Vagina (tissue), 2 donors: ENCODE measurements at regions not wholly inside any gene's neighbourhood (a gene's known extent, or its start where the extent isn't known, plus 50 kb on each side); places are given as distances from the start of the nearest gene placed in this dataset.
"Not testable (repeated sequence)": the region's sequence is repeated elsewhere in the genome, so short reads cannot be mapped to it uniquely, and the experiment has no call there.

Experiments
- DNase-seq, 2 donors: peaks; one replicate each; pipeline ENCODE4 v3.0.0-alpha.2; 2017; ENCODE audit errors: extremely low spot score in 2 of 2
- H3K27ac ChIP-seq: fragments of 200-600 bp; sonication (generic); one replicate; pipeline ENCODE4 v1.5.1; 2019
- H3K27me3 ChIP-seq: fragments of 200-600 bp; sonication (generic); one replicate; pipeline ENCODE4 v1.5.1; 2019
- H3K36me3 ChIP-seq, 2 donors: fragments of 200-600 bp; sonication (generic); one replicate each; pipeline ENCODE4 v1.5.1; 2017 to 2019
- H3K4me1 ChIP-seq: fragments of 200-600 bp; sonication (generic); one replicate; pipeline ENCODE4 v1.5.1; 2019
- H3K4me3 ChIP-seq, 2 donors: fragments of 200-600 bp; sonication (generic); 1 replicate in 1 of 2; 2 replicates in 1 of 2; pipeline ENCODE4 v1.5.1; 2016 to 2019
- H3K9me3 ChIP-seq: fragments of 200-600 bp; sonication (generic); one replicate; pipeline ENCODE4 v1.5.1; 2019
- CTCF ChIP-seq, 3 experiments: fragments of 450-650 bp in 2 of 3; fragments of 200-600 bp in 1 of 3; sonication (generic) in 1 of 3; IDR thresholded peaks; one replicate each; pipeline ENCODE4 v1.5.1; 2017 to 2019; ENCODE audit warnings: antibody characterized with exemption in 3 of 3, mild to moderate bottlenecking in 2 of 3, moderate library complexity in 2 of 3
- POLR2A ChIP-seq, 2 donors: fragments of 450-650 bp; IDR thresholded peaks; one replicate each; pipeline ENCODE4 v1.6.1; 2017; ENCODE audit warnings: antibody characterized with exemption in 2 of 2, mild to moderate bottlenecking in 2 of 2, moderate library complexity in 2 of 2
- POLR2AphosphoS5 ChIP-seq, 2 donors: sonication (generic); formaldehyde crosslinking; IDR thresholded peaks; one replicate each; pipeline ENCODE4 v1.9.0; 2017; ENCODE audit warnings: antibody characterized with exemption in 2 of 2, mild to moderate bottlenecking in 2 of 2, low read depth in 1 of 2; ENCODE audit not compliant: insufficient read depth in 1 of 2
- intact Hi-C: fragments of 100-400 bp; cut with DNase I; formaldehyde crosslinking; loops from one replicate; pipeline ENCODE4 v1.15.1; 2023

DNA sequence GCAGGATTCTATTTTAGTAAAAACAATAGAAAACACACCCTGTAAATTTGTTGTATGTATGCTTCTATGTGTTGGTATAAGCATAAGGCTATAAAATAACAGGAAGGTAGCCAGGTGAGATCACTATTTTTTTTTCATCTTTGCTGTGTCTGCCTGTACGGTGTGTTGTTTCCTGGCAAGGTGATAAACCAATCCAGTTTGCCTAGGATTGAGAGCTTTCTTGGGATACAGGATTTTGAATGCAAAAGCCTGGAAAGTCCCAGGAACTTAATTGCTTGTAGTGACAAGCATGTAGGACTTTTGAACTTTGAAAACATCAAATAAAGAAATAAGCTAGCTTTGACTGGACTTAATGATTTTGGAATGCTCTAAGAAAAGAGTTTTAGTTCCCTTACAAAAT is 83.3 kb upstream of the RORB start:
- no peak overlapping the region for H3K4me3 ChIP-seq
- no peaks in the 10 kb centered on the region for H3K4me1 ChIP-seq
- no peak overlapping the region for H3K27ac ChIP-seq
- no peaks in the 10 kb centered on the region for H3K9me3 ChIP-seq
- TF ChIP-seq POLR2A (IDR thresholded peaks at IDR 0.05), result no peak
- TF ChIP-seq POLR2AphosphoS5 (IDR thresholded peaks at IDR 0.05; ENCODE audit: insufficient read depth in 1 of 2, low read depth in 1 of 2), result no peak
- TF ChIP-seq CTCF (IDR thresholded peaks at IDR 0.05), result no peak
- no peak for DNase-seq
- intact Hi-C loops, result no loop called here
- no peaks in the 10 kb centered on the region for H3K27me3 ChIP-seq
- H3K36me3 ChIP-seq, result no peaks in the 10 kb centered on the region

- no peaks in the 10 kb centered on the region for H3K27me3 ChIP-seq
- H3K9me3 ChIP-seq, result no peaks in the 10 kb centered on the region
- H3K36me3 ChIP-seq, result no peaks in the 10 kb centered on the region
- DNase-seq, result no peak
- no peaks in the 10 kb centered on the region for H3K4me1 ChIP-seq
- no peak overlapping the region for H3K27ac ChIP-seq
- H3K4me3 ChIP-seq, result no peak overlapping the region
- intact Hi-C loops, result no loop called here
- TF ChIP-seq CTCF (IDR thresholded peaks at IDR 0.05), result no peak
- no peak for TF ChIP-seq POLR2AphosphoS5 (IDR thresholded peaks at IDR 0.05; ENCODE audit: insufficient read depth in 1 of 2, low read depth in 1 of 2)
- no peak for TF ChIP-seq POLR2A (IDR thresholded peaks at IDR 0.05)
These were observed 82.8 kb upstream of the RORB start for GRCh38 chr9:74414325-74414724.

- no peaks in the 10 kb centered on the region for H3K27me3 ChIP-seq
- intact Hi-C loops, result no loop called here
These were observed 81.1 kb upstream of the RORB start for GRCh38 chr9:74415995-74416394.

GRCh38 chr9:74424488-74424887 is 72.6 kb upstream of the RORB start:
- H3K27me3 ChIP-seq, intact Hi-C loops, H3K4me3 ChIP-seq: not testable (repeated sequence)

More at GRCh38 chr9:74415995-74416394, 81.1 kb upstream of the RORB start:
- Histone ChIP-seq H3K9me3 (no peaks in the 10 kb centered on the region), H3K36me3 (no peaks in the 10 kb centered on the region), H3K27ac (no peak overlapping the region), H3K4me3 (no peak overlapping the region), H3K4me1 (no peaks in the 10 kb centered on the region)
- no peak for TF ChIP-seq POLR2AphosphoS5 (IDR thresholded peaks at IDR 0.05; ENCODE audit: insufficient read depth in 1 of 2, low read depth in 1 of 2)
- DNase-seq, result no peak

DNA sequence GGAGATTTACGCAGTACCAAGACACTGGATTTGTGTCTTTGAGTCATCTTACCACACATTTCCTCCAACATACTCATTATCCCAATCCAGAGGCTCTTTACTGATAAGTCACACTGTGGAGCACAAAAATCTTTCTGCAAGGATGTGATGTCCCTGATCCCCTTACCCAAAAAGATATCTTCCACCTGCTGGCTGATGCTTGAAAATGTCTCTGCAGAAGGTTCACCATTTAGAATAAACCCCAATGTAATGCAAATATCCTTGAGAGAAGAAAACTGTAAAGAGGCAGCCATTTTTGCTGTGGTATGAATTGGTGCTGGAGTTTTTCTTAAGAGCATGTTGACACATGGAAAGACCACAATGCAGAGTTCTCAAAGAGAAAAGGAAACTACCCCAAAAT is 65.7 kb upstream of the RORB start:
- no peak for TF ChIP-seq CTCF (IDR thresholded peaks at IDR 0.05)
- TF ChIP-seq POLR2AphosphoS5 (IDR thresholded peaks at IDR 0.05; ENCODE audit: insufficient read depth in 1 of 2, low read depth in 1 of 2), result no peak
- TF ChIP-seq POLR2A (IDR thresholded peaks at IDR 0.05), result no peak
- DNase-seq, result no peak
- no peak overlapping the region for H3K27ac ChIP-seq
- intact Hi-C loops, result no loop called here
- no peaks in the 10 kb centered on the region for H3K27me3 ChIP-seq
- no peaks in the 10 kb centered on the region for H3K9me3 ChIP-seq
- H3K36me3 ChIP-seq, result no peaks in the 10 kb centered on the region
- H3K4me1 ChIP-seq, result no peaks in the 10 kb centered on the region
- H3K4me3 ChIP-seq, result no peak overlapping the region

More at GRCh38 chr9:74424488-74424887, 72.6 kb upstream of the RORB start:
- H3K27ac ChIP-seq, H3K36me3 ChIP-seq, H3K9me3 ChIP-seq, H3K4me1 ChIP-seq, DNase-seq: not testable (repeated sequence)

DNA sequence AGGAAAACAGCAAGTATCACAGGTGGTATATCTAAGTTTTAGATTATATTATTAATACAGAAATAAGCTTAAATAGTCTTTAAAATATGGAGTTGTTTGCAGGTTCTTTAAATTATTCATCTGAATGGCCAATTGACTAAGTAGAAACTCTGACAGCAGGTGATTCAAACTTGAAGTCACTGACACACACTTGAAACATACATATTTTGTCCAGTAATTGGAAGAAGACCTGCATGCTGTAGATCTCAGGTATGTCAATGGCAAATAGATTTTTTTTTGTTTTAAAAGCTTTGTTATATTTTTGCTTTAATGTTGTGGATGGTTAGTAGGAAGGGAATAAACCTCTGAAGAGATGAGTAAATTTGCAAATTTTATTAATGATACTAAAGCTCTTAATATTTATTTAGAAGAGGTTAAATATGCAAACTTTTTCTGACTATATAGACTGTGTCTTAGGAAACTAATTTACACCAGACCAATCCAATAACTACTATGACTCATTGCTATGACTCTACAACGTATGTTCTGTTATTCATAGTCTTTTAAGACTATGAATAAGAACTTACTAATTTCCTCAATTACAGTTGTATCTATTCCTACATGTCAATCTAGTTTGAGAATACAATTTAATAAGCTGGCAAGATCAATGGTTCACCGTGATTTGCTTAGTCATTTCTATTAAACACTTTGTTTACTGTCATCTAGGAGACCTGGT is 53.9 kb upstream of the RORB start:
- TF ChIP-seq POLR2AphosphoS5 (IDR thresholded peaks at IDR 0.05; ENCODE audit: insufficient read depth in 1 of 2, low read depth in 1 of 2), result no peak
- TF ChIP-seq POLR2A (IDR thresholded peaks at IDR 0.05), result no peak
- no peak for DNase-seq
- Histone ChIP-seq H3K27ac (no peak overlapping the region), H3K27me3 (no peaks in the 10 kb centered on the region), H3K36me3 (no peaks in the 10 kb centered on the region), H3K9me3 (no peaks in the 10 kb centered on the region), H3K4me1 (no peaks in the 10 kb centered on the region), H3K4me3 (no peak overlapping the region)
- intact Hi-C loops, result loop anchor here (10.0 kb wide), 1 partner anchor 58 kb away; no protein-coding TSS in a partner anchor
